Inflammatory macrophage treated with lipopolysaccharide for 1 hour (primary cell): ENCODE measurements at regions not wholly inside any gene's neighbourhood (a gene's known extent, or its start where the extent isn't known, plus 50 kb on each side); places are given as distances from the start of the nearest gene placed in this dataset.
"Not testable (repeated sequence)": the region's sequence is repeated elsewhere in the genome, so short reads cannot be mapped to it uniquely, and the experiment has no call there.

Experiments used
- DNase-seq, 2 donors: peaks; one replicate each; pipeline ENCODE4 v3.0.0-alpha.2; 2020 to 2022

- no peak for DNase-seq
Observed at GRCh38 chr4:129254526-129254925, 158.6 kb downstream of the C4orf33 start.

- no peak for DNase-seq
Observed at GRCh38 chr4:129261584-129261983, 165.6 kb downstream of the C4orf33 start.

- no peak for DNase-seq
Observed at GRCh38 chr4:129264008-129264657, 168.2 kb downstream of the C4orf33 start.

- no peak for DNase-seq
Observed at GRCh38 chr4:129278868-129279267, 182.9 kb downstream of the C4orf33 start.

GRCh38 chr4:129282293-129282692, 186.3 kb downstream of the C4orf33 start:
- DNase-seq: no peak

GRCh38 chr4:129292194-129292593, 196.2 kb downstream of the C4orf33 start:
- DNase-seq: not testable (repeated sequence)

- DNase-seq: peak in 1 of 2 donors; percentile 17
Observed at GRCh38 chr4:129314781-129315180, 218.8 kb downstream of the C4orf33 start.

- no peak for DNase-seq
Observed at GRCh38 chr4:129322920-129323319, 227.0 kb downstream of the C4orf33 start.

- DNase-seq: no peak
Observed at GRCh38 chr4:129323658-129324057, 227.7 kb downstream of the C4orf33 start.

- peak in 1 of 2 donors; percentile 16 for DNase-seq
Observed at GRCh38 chr4:129326571-129327460, 230.9 kb downstream of the C4orf33 start.

- peak; percentile 82 to 84 for DNase-seq
Observed at GRCh38 chr4:129327637-129328036, 231.7 kb downstream of the C4orf33 start.

- DNase-seq: peak; percentile 25 to 27
Observed at GRCh38 chr4:129328162-129328561, 232.2 kb downstream of the C4orf33 start.

GRCh38 chr4:129334136-129334535, 238.2 kb downstream of the C4orf33 start:
- no peak for DNase-seq

- no peak for DNase-seq
Observed at GRCh38 chr4:129335276-129335675, 239.3 kb downstream of the C4orf33 start.

- no peak for DNase-seq
Observed at GRCh38 chr4:129335818-129336217, 239.9 kb downstream of the C4orf33 start.

- no peak for DNase-seq
Observed at GRCh38 chr4:129336457-129337227, 240.7 kb downstream of the C4orf33 start.

- no peak for DNase-seq
Observed at GRCh38 chr4:129337228-129337620, 241.3 kb downstream of the C4orf33 start.

GRCh38 chr4:129342819-129343408, 247.0 kb downstream of the C4orf33 start:
- peak; percentile 95 to 96 for DNase-seq

- DNase-seq: peak; percentile 33 to 68
Observed at GRCh38 chr4:129344058-129344457, 248.1 kb downstream of the C4orf33 start.

GRCh38 chr4:129345609-129346008, 249.7 kb downstream of the C4orf33 start:
- peak; percentile 14 to 45 for DNase-seq

GRCh38 chr4:129346036-129346435, 250.1 kb downstream of the C4orf33 start:
- DNase-seq: peak; percentile 14 to 46

- no peak for DNase-seq
Observed at GRCh38 chr4:129346734-129347133, 250.8 kb downstream of the C4orf33 start.
